GM23248 (cell line): ENCODE measurements at regions not wholly inside any gene's neighbourhood (a gene's known extent, or its start where the extent isn't known, plus 50 kb on each side); places are given as distances from the start of the nearest gene placed in this dataset.

ENCODE experiments used
- EZH2 ChIP-seq: fragments of 200-600 bp; sonication (generic); IDR thresholded peaks from 2 replicates; pipeline ENCODE4 v1.6.1; 2018; ENCODE audit warnings: antibody characterized with exemption, mild to moderate bottlenecking; ENCODE audit not compliant: insufficient read depth, poor library complexity, severe bottlenecking
- EZH2phosphoT487 ChIP-seq: fragments of 200-600 bp; sonication (generic); IDR thresholded peaks from 2 replicates; pipeline ENCODE4 v1.6.1; 2018; ENCODE audit warnings: antibody characterized with exemption, moderate library complexity, mild to moderate bottlenecking, low read depth; ENCODE audit not compliant: insufficient read depth

DNA sequence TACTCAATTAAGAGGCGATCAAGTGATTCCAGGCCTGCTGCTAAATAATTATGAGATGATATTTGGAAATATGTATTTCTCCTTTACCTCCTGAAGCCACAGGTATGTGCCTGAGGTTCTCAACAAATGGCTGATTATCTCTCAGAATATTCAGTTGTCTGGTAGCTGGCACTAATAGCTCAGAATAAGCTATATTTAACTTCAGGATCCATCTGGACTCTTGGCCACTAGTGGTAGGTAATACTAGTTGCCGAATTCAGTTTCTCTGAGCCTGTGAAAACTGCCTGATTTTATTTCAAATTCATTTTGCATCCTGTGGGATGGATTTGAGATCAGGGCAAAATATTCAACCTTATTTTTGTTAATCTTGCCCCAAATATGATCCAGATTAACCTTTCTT, 499.0 kb downstream of the DIPK2A start:
- TF ChIP-seq EZH2 (no peak), EZH2phosphoT487 (no peak)
